IPS-20b (cell line): ENCODE measurements at regions not wholly inside any gene's neighbourhood (a gene's known extent, or its start where the extent isn't known, plus 50 kb on each side); places are given as distances from the start of the nearest gene placed in this dataset.
"Not testable (repeated sequence)": the region's sequence is repeated elsewhere in the genome, so short reads cannot be mapped to it uniquely, and the experiment has no call there.

Experiments
- H3K27ac ChIP-seq: one replicate; pipeline ENCODE4 v1.5.1; 2013; ENCODE audit warnings: low read length
- H3K27me3 ChIP-seq: 2 replicates; pipeline ENCODE4 v1.6.1; 2013; ENCODE audit warnings: mild to moderate bottlenecking, low read length, inconsistent platforms; ENCODE audit not compliant: insufficient read depth
- H3K36me3 ChIP-seq: 2 replicates; pipeline ENCODE4 v1.6.1; 2013; ENCODE audit warnings: low read depth, mild to moderate bottlenecking, inconsistent platforms, low read length, moderate library complexity; ENCODE audit not compliant: insufficient read depth
- H3K4me1 ChIP-seq: 2 replicates; pipeline ENCODE4 v1.6.1; 2013; ENCODE audit warnings: mild to moderate bottlenecking, control low read depth, inconsistent platforms, low read length, moderate library complexity; ENCODE audit not compliant: insufficient read depth
- H3K4me3 ChIP-seq: 2 replicates; pipeline ENCODE4 v1.5.1; 2013; ENCODE audit warnings: mild to moderate bottlenecking, low read length, inconsistent platforms
- H3K9ac ChIP-seq: 2 replicates; pipeline ENCODE4 v1.6.1; 2013; ENCODE audit warnings: low read depth, mild to moderate bottlenecking, inconsistent platforms, low read length, moderate library complexity
- H3K9me3 ChIP-seq: 2 replicates; pipeline ENCODE4 v1.6.1; 2013; ENCODE audit warnings: mild to moderate bottlenecking, low read depth, low read length, inconsistent platforms; ENCODE audit not compliant: insufficient read depth

- Histone ChIP-seq H3K4me3 (no peak overlapping the region), H3K27me3 (no peaks in the 10 kb centered on the region)
These were observed 264.8 kb downstream of the ANAPC1 start for GRCh38 chr2:111618978-111619902.

GRCh38 chr2:111620281-111620680 lies 263.7 kb downstream of the ANAPC1 start:
- Histone ChIP-seq H3K4me3 (no peak overlapping the region), H3K36me3 (no peaks in the 10 kb centered on the region), H3K9ac (no peak overlapping the region), H3K27me3 (no peaks in the 10 kb centered on the region), H3K9me3 (no peaks in the 10 kb centered on the region), H3K4me1 (peaks cover 5% of the 10 kb centered on the region; the same call in 1 of the 2 replicates), H3K27ac (no peak overlapping the region)

More at GRCh38 chr2:111618978-111619902, 264.8 kb downstream of the ANAPC1 start:
- Histone ChIP-seq H3K36me3 (no peaks in the 10 kb centered on the region), H3K27ac (no peak overlapping the region), H3K9me3 (no peaks in the 10 kb centered on the region), H3K4me1 (peaks cover 5% of the 10 kb centered on the region; the same call in 1 of the 2 replicates), H3K9ac (no peak overlapping the region)

- Histone ChIP-seq H3K9ac (no peak overlapping the region), H3K9me3 (no peaks in the 10 kb centered on the region), H3K36me3 (no peaks in the 10 kb centered on the region), H3K4me1 (no peaks in the 10 kb centered on the region), H3K27me3 (no peaks in the 10 kb centered on the region), H3K4me3 (no peak overlapping the region), H3K27ac (no peak overlapping the region)
These were observed 261.1 kb downstream of the ANAPC1 start for GRCh38 chr2:111622859-111623258.

GRCh38 chr2:111623380-111623779 lies 260.6 kb downstream of the ANAPC1 start:
- Histone ChIP-seq H3K9me3 (no peaks in the 10 kb centered on the region), H3K4me3 (no peak overlapping the region), H3K27me3 (no peaks in the 10 kb centered on the region), H3K4me1 (no peaks in the 10 kb centered on the region), H3K36me3 (no peaks in the 10 kb centered on the region), H3K9ac (no peak overlapping the region), H3K27ac (no peak overlapping the region)

- Histone ChIP-seq H3K9ac (no peak overlapping the region), H3K36me3 (no peaks in the 10 kb centered on the region), H3K9me3 (peaks cover 7% of the 10 kb centered on the region), H3K27me3 (no peaks in the 10 kb centered on the region), H3K27ac (no peak overlapping the region), H3K4me1 (no peaks in the 10 kb centered on the region), H3K4me3 (no peak overlapping the region)
These were observed 259.4 kb downstream of the ANAPC1 start for GRCh38 chr2:111624411-111625156.

- not testable (repeated sequence) for H3K9me3 ChIP-seq, H3K4me1 ChIP-seq, H3K27me3 ChIP-seq, H3K4me3 ChIP-seq, H3K9ac ChIP-seq, H3K36me3 ChIP-seq, H3K27ac ChIP-seq
These were observed 258.8 kb downstream of the ANAPC1 start for GRCh38 chr2:111625157-111625537.

GRCh38 chr2:111626037-111626864 lies 257.7 kb downstream of the ANAPC1 start:
- Histone ChIP-seq H3K4me3 (no peak overlapping the region), H3K27me3 (no peaks in the 10 kb centered on the region), H3K4me1 (no peaks in the 10 kb centered on the region), H3K27ac (no peak overlapping the region), H3K9ac (no peak overlapping the region), H3K36me3 (no peaks in the 10 kb centered on the region), H3K9me3 (peaks cover 7% of the 10 kb centered on the region)

GRCh38 chr2:111626865-111627163 lies 257.2 kb downstream of the ANAPC1 start:
- H3K9me3 ChIP-seq = peaks cover 7% of the 10 kb centered on the region

GRCh38 chr2:111627256-111627655 lies 256.7 kb downstream of the ANAPC1 start:
- Histone ChIP-seq H3K9me3 (peaks cover 7% of the 10 kb centered on the region), H3K36me3 (no peaks in the 10 kb centered on the region), H3K4me3 (no peak overlapping the region), H3K4me1 (no peaks in the 10 kb centered on the region), H3K27ac (no peak overlapping the region), H3K9ac (no peak overlapping the region), H3K27me3 (no peaks in the 10 kb centered on the region)

More at GRCh38 chr2:111626865-111627163, 257.2 kb downstream of the ANAPC1 start:
- no peaks in the 10 kb centered on the region for H3K36me3 ChIP-seq
- no peaks in the 10 kb centered on the region for H3K27me3 ChIP-seq
- H3K4me3 ChIP-seq = no peak overlapping the region
- no peak overlapping the region for H3K9ac ChIP-seq
- no peak overlapping the region for H3K27ac ChIP-seq
- H3K4me1 ChIP-seq = no peaks in the 10 kb centered on the region

GRCh38 chr2:111628221-111628620 lies 255.8 kb downstream of the ANAPC1 start:
- H3K36me3 ChIP-seq = no peaks in the 10 kb centered on the region
- H3K27ac ChIP-seq = no peak overlapping the region
- no peaks in the 10 kb centered on the region for H3K27me3 ChIP-seq

GRCh38 chr2:111629983-111630382 lies 254.0 kb downstream of the ANAPC1 start:
- H3K27ac ChIP-seq = no peak overlapping the region

More at GRCh38 chr2:111628221-111628620, 255.8 kb downstream of the ANAPC1 start:
- Histone ChIP-seq H3K9ac (no peak overlapping the region), H3K4me1 (no peaks in the 10 kb centered on the region), H3K9me3 (peaks cover 7% of the 10 kb centered on the region), H3K4me3 (no peak overlapping the region)

More at GRCh38 chr2:111629983-111630382, 254.0 kb downstream of the ANAPC1 start:
- Histone ChIP-seq H3K9ac (no peak overlapping the region), H3K4me3 (no peak overlapping the region), H3K36me3 (no peaks in the 10 kb centered on the region), H3K4me1 (no peaks in the 10 kb centered on the region), H3K27me3 (no peaks in the 10 kb centered on the region), H3K9me3 (peaks cover 7% of the 10 kb centered on the region)
